Activated T-cell treated with anti-CD3 and anti-CD28 coated beads, Interleukin-2, amount 50 U/mL, for 1 hour (primary cell): ENCODE measurements at regions not wholly inside any gene's neighbourhood (a gene's known extent, or its start where the extent isn't known, plus 50 kb on each side); places are given as distances from the start of the nearest gene placed in this dataset.
"Not testable (repeated sequence)": the region's sequence is repeated elsewhere in the genome, so short reads cannot be mapped to it uniquely, and the experiment has no call there.

Experiments used
- DNase-seq: peaks from one replicate; pipeline ENCODE4 v3.0.0-alpha.2; 2020

- DNase-seq: no peak
Observed at GRCh38 chr1:195908121-195908520, 700.1 kb downstream of the KCNT2 start.

- no peak for DNase-seq
Observed at GRCh38 chr1:195903203-195903602, 705.0 kb downstream of the KCNT2 start.

GRCh38 chr1:195902779-195903178 lies 705.5 kb downstream of the KCNT2 start:
- DNase-seq: no peak

GRCh38 chr1:195899762-195900352 lies 708.4 kb downstream of the KCNT2 start:
- no peak for DNase-seq

GRCh38 chr1:195898924-195899323 lies 709.3 kb downstream of the KCNT2 start:
- no peak for DNase-seq

- no peak for DNase-seq
Observed at GRCh38 chr1:195898373-195898772, 709.9 kb downstream of the KCNT2 start.

GRCh38 chr1:195897076-195897475 lies 711.2 kb downstream of the KCNT2 start:
- DNase-seq: no peak

- no peak for DNase-seq
Observed at GRCh38 chr1:195894411-195894810, 713.8 kb downstream of the KCNT2 start.

GRCh38 chr1:195886000-195886399 lies 722.2 kb downstream of the KCNT2 start:
- no peak for DNase-seq

GRCh38 chr1:195878478-195878877 lies 729.8 kb downstream of the KCNT2 start:
- DNase-seq: no peak

- no peak for DNase-seq
Observed at GRCh38 chr1:195876792-195877191, 731.4 kb downstream of the KCNT2 start.

GRCh38 chr1:195872376-195872775 lies 735.9 kb downstream of the KCNT2 start:
- DNase-seq: no peak

GRCh38 chr1:195867638-195868037 lies 740.6 kb downstream of the KCNT2 start:
- no peak for DNase-seq

- no peak for DNase-seq
Observed at GRCh38 chr1:195866781-195867222, 741.4 kb downstream of the KCNT2 start.

GRCh38 chr1:195866091-195866780 lies 742.0 kb downstream of the KCNT2 start:
- no peak for DNase-seq

- DNase-seq: no peak
Observed at GRCh38 chr1:195851804-195852203, 756.4 kb downstream of the KCNT2 start.

- DNase-seq: no peak
Observed at GRCh38 chr1:195851016-195851601, 757.1 kb downstream of the KCNT2 start.

GRCh38 chr1:195849180-195849579 lies 759.1 kb downstream of the KCNT2 start:
- DNase-seq: no peak

- DNase-seq: not testable (repeated sequence)
Observed at GRCh38 chr1:195847957-195848875, 760.0 kb downstream of the KCNT2 start.

GRCh38 chr1:195831789-195832188 lies 776.5 kb downstream of the KCNT2 start:
- no peak for DNase-seq

- no peak for DNase-seq
Observed at GRCh38 chr1:195828325-195828724, 779.9 kb downstream of the KCNT2 start.

- no peak for DNase-seq
Observed at GRCh38 chr1:195820925-195821324, 787.3 kb downstream of the KCNT2 start.

- DNase-seq: no peak
Observed at GRCh38 chr1:195806060-195806459, 802.2 kb downstream of the KCNT2 start.
